ENCODE measurements at regions not wholly inside any gene's neighbourhood (a gene's known extent, or its start where the extent isn't known, plus 50 kb on each side); places are given as distances from the start of the nearest gene placed in this dataset.

DNA sequence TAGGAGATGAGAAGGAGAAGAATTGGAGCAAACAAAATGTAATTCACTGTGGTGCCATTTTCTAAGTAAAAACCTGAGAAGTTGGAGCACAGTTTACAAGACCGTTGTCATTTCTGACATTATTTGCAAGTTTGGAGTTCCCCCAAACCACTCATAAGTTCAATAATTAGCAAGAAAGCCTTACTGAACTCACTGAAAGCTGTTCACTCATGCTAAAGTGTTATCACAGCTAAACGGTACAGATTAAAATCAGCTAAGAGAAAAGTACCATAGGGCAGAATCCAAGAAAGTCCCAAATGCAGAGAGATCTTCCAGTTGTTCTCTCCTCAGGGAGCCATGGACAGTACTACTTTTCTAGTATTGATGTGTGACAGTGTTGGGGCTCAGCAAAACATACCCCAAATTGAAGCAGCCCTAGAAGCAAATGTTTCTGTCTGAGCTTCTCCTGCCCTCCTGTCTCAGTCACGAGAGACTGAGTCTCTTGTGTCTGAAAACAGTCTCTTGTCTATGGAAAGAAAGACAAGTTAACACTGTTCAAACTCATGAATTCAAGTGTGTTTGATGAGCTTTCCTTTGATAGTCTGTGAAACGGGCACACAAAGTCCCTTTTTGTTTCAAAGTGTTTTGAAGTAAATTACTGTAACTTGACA lies 221.2 kb downstream of the GABRG2 start:
- TF ChIP-seq, protein P1, sequence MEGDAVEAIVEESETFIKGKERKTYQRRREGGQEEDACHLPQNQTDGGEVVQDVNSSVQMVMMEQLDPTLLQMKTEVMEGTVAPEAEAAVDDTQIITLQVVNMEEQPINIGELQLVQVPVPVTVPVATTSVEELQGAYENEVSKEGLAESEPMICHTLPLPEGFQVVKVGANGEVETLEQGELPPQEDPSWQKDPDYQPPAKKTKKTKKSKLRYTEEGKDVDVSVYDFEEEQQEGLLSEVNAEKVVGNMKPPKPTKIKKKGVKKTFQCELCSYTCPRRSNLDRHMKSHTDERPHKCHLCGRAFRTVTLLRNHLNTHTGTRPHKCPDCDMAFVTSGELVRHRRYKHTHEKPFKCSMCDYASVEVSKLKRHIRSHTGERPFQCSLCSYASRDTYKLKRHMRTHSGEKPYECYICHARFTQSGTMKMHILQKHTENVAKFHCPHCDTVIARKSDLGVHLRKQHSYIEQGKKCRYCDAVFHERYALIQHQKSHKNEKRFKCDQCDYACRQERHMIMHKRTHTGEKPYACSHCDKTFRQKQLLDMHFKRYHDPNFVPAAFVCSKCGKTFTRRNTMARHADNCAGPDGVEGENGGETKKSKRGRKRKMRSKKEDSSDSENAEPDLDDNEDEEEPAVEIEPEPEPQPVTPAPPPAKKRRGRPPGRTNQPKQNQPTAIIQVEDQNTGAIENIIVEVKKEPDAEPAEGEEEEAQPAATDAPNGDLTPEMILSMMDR (IDR thresholded peaks at IDR 0.05; ENCODE audit: unreplicated experiment) = no peak

GRCh38 chr5:162289489-162289888 lies 221.9 kb downstream of the GABRG2 start:
- Mint-ChIP-seq H3K27me3 (ENCODE audit: low read depth) (peaks cover 35% of the 10 kb centered on the region), H3K27ac (no peak overlapping the region), H3K4me3 (no peak overlapping the region), H3K36me3 (no peaks in the 10 kb centered on the region), H3K4me1 (peaks cover 3% of the 10 kb centered on the region), H3K9me3 (no peaks in the 10 kb centered on the region)
- DNase-seq (ENCODE audit: low spot score in 2 of 2, unreplicated experiment in 2 of 2) = no peak
- TF ChIP-seq, protein P1 (IDR thresholded peaks at IDR 0.05; ENCODE audit: unreplicated experiment) = no peak

More for the DNA sequence above, 221.2 kb downstream of the GABRG2 start:
- Mint-ChIP-seq H3K4me1 (peaks cover 3% of the 10 kb centered on the region), H3K9me3 (no peaks in the 10 kb centered on the region), H3K27ac (no peak overlapping the region), H3K27me3 (ENCODE audit: low read depth) (peaks cover 32% of the 10 kb centered on the region), H3K36me3 (no peaks in the 10 kb centered on the region), H3K4me3 (no peak overlapping the region)
- DNase-seq (ENCODE audit: low spot score in 2 of 2, unreplicated experiment in 2 of 2) = no peak

- Mint-ChIP-seq H3K27ac (no peak overlapping the region), H3K9me3 (peaks cover 20% of the 10 kb centered on the region), H3K27me3 (ENCODE audit: low read depth) (peaks cover 10% of the 10 kb centered on the region), H3K4me3 (no peak overlapping the region), H3K36me3 (no peaks in the 10 kb centered on the region), H3K4me1 (no peaks in the 10 kb centered on the region)
- DNase-seq (ENCODE audit: low spot score in 2 of 2, unreplicated experiment in 2 of 2) = no peak
- TF ChIP-seq, protein P1 (IDR thresholded peaks at IDR 0.05; ENCODE audit: unreplicated experiment) = no peak
Measured at GRCh38 chr5:162299793-162300192, 232.2 kb downstream of the GABRG2 start.

- H3K36me3 Mint-ChIP-seq = no peaks in the 10 kb centered on the region
- H3K9me3 Mint-ChIP-seq = peaks cover 26% of the 10 kb centered on the region
- peaks cover 2% of the 10 kb centered on the region for H3K27me3 Mint-ChIP-seq (ENCODE audit: low read depth)
- H3K27ac Mint-ChIP-seq = no peak overlapping the region
- no peaks in the 10 kb centered on the region for H3K4me1 Mint-ChIP-seq
- TF ChIP-seq, protein P1 (IDR thresholded peaks at IDR 0.05; ENCODE audit: unreplicated experiment) = no peak
- DNase-seq (ENCODE audit: low spot score in 2 of 2, unreplicated experiment in 2 of 2) = no peak
- no peak overlapping the region for H3K4me3 Mint-ChIP-seq
Measured at GRCh38 chr5:162301356-162301755, 233.8 kb downstream of the GABRG2 start.

DNA sequence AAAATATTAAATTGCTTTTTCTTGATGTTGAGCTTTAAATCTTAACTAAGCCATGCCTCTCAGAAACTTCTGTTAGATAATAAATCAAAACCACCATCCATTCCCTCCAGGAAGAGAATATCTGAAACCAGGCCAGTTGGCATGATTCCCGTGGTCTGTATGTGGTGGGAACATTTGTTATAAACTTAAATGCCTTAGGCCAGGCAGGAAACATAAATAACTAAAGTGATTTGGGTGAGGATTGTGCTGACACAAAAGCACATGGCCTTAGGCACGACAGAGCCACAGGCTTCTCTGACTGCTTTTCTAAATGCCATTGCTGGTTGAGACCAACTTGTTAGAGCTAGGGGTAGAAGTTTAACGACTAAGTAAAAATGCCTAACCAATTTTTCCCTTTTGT lies 255.9 kb downstream of the GABRG2 start:
- peak in 1 of 2 experiments; percentile 53 for DNase-seq (ENCODE audit: low spot score in 2 of 2, unreplicated experiment in 2 of 2)
- Mint-ChIP-seq H3K36me3 (no peaks in the 10 kb centered on the region), H3K4me3 (no peak overlapping the region), H3K4me1 (peaks cover 35% of the 10 kb centered on the region), H3K27ac (no peak overlapping the region), H3K9me3 (peaks cover 12% of the 10 kb centered on the region), H3K27me3 (ENCODE audit: low read depth) (peaks cover 41% of the 10 kb centered on the region)
- TF ChIP-seq, protein P1 (IDR thresholded peaks at IDR 0.05; ENCODE audit: unreplicated experiment) = no peak
